ENCODE measurements at regions not wholly inside any gene's neighbourhood (a gene's known extent, or its start where the extent isn't known, plus 50 kb on each side); places are given as distances from the start of the nearest gene placed in this dataset.

DNA sequence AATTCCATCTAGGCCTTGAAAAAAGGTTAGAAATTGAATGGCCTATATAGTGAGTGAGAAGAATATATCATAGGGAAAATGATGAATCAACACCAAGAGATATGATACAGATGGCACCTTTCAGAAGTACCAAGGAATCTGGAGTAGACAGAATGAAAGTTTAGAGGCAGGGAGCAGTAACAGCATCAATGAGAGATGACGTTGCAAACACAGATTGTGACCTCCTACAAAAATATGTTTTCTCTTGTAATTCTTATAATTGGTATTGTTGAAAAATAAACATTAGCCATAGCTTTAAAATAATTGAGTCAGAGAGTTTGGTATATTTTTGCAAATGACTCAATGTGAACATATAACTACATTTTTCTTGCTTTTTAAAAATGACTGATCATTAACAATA, 1223.1 kb upstream of the GJE1 start:
- intact Hi-C loops (cut with micrococcal nuclease; ENCODE audit: unreplicated experiment) = no loop called here
- H3K27ac ChIP-seq (ENCODE audit: low read depth, low read length, poor library complexity, severe bottlenecking) = no peak overlapping the region
- H3K9me3 ChIP-seq (ENCODE audit: low read depth, low read length, poor library complexity, severe bottlenecking) = no peaks in the 10 kb centered on the region
- POLR2A ChIA-PET (ENCODE audit: low non-redundant PET) = no interaction called here
- H3K4me3 ChIP-seq (ENCODE audit: low read depth, low read length, poor library complexity, severe bottlenecking) = no peak overlapping the region
- DNase-seq (ENCODE audit: low spot score) = no peak
- TF ChIP-seq, protein P1, sequence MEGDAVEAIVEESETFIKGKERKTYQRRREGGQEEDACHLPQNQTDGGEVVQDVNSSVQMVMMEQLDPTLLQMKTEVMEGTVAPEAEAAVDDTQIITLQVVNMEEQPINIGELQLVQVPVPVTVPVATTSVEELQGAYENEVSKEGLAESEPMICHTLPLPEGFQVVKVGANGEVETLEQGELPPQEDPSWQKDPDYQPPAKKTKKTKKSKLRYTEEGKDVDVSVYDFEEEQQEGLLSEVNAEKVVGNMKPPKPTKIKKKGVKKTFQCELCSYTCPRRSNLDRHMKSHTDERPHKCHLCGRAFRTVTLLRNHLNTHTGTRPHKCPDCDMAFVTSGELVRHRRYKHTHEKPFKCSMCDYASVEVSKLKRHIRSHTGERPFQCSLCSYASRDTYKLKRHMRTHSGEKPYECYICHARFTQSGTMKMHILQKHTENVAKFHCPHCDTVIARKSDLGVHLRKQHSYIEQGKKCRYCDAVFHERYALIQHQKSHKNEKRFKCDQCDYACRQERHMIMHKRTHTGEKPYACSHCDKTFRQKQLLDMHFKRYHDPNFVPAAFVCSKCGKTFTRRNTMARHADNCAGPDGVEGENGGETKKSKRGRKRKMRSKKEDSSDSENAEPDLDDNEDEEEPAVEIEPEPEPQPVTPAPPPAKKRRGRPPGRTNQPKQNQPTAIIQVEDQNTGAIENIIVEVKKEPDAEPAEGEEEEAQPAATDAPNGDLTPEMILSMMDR (conservative IDR thresholded peaks at IDR 0.05; ENCODE audit: low read depth, low read length) = no peak
- TF ChIP-seq EZH2 (IDR thresholded peaks at IDR 0.05; ENCODE audit: borderline replicate concordance, low read depth, low read length, poor library complexity, severe bottlenecking) = no peak
- no peaks in the 10 kb centered on the region for H3K4me1 ChIP-seq (ENCODE audit: insufficient read depth, low read length, poor library complexity, severe bottlenecking)
- no peaks in the 10 kb centered on the region for H3K27me3 ChIP-seq (replicated peaks; ENCODE audit: insufficient read depth, low read depth, low read length, poor library complexity)
- CTCF ChIA-PET = no interaction called here
- no peaks in the 10 kb centered on the region for H3K36me3 ChIP-seq (ENCODE audit: insufficient read depth, low read length, poor library complexity, severe bottlenecking)
- no TSS peak for BruUV-seq (replicated peaks)

DNA sequence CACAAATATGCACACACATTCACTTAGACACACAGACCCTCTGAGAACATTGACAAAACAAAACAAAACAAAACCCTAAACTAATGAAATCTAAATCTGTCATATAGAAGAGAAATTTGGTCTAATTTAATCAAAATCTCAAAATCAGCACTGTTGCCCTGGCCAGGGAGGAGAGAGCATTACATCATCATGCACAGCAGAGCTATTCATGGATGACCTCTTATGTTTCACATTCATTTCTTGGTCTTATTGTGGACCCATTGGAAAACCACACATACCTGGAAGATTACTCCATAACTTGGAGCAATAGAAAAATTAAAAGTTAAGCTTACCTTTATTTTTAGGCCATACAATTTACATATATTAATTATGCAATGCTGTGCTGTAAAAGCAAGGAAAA, 1223.6 kb upstream of the GJE1 start:
- no peak overlapping the region for H3K4me3 ChIP-seq (ENCODE audit: low read depth, low read length, poor library complexity, severe bottlenecking)
- H3K9me3 ChIP-seq (ENCODE audit: low read depth, low read length, poor library complexity, severe bottlenecking) = no peaks in the 10 kb centered on the region
- POLR2A ChIA-PET (ENCODE audit: low non-redundant PET) = no interaction called here
- intact Hi-C loops (cut with micrococcal nuclease; ENCODE audit: unreplicated experiment) = no loop called here
- CTCF ChIA-PET = no interaction called here
- no peak overlapping the region for H3K27ac ChIP-seq (ENCODE audit: low read depth, low read length, poor library complexity, severe bottlenecking)
- H3K27me3 ChIP-seq (replicated peaks; ENCODE audit: insufficient read depth, low read depth, low read length, poor library complexity) = no peaks in the 10 kb centered on the region
- DNase-seq (ENCODE audit: low spot score) = no peak
- H3K4me1 ChIP-seq (ENCODE audit: insufficient read depth, low read length, poor library complexity, severe bottlenecking) = no peaks in the 10 kb centered on the region
- no TSS peak for BruUV-seq (replicated peaks)
- TF ChIP-seq, protein P1 (conservative IDR thresholded peaks at IDR 0.05; ENCODE audit: low read depth, low read length) = no peak
- TF ChIP-seq EZH2 (IDR thresholded peaks at IDR 0.05; ENCODE audit: borderline replicate concordance, low read depth, low read length, poor library complexity, severe bottlenecking) = no peak
- H3K36me3 ChIP-seq (ENCODE audit: insufficient read depth, low read length, poor library complexity, severe bottlenecking) = no peaks in the 10 kb centered on the region

DNA sequence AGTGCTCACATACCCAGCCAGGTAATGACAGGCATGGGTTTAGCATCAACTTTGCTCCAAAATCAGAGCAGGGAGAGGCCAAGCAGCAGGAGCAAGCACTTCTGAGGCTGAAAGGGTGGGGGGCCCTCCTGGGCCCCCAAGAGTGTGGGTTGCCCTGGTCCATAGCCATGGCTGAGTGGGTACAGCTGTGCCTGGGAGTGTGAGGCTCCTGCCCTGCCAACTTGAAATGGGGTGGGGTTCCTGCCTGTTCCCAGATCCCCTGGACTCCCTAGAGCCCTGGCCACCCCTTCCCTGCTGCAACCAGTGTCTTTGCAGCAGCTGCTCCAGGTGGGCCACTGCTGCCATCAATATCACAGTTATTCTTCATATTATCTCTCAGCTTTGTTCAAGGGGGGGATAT, 1224.2 kb upstream of the GJE1 start:
- intact Hi-C loops (cut with micrococcal nuclease; ENCODE audit: unreplicated experiment) = no loop called here
- no peaks in the 10 kb centered on the region for H3K4me1 ChIP-seq (ENCODE audit: insufficient read depth, low read length, poor library complexity, severe bottlenecking)
- TF ChIP-seq, protein P1 (conservative IDR thresholded peaks at IDR 0.05; ENCODE audit: low read depth, low read length) = no peak
- TF ChIP-seq EZH2 (IDR thresholded peaks at IDR 0.05; ENCODE audit: borderline replicate concordance, low read depth, low read length, poor library complexity, severe bottlenecking) = no peak
- no peak for DNase-seq (ENCODE audit: low spot score)
- H3K4me3 ChIP-seq (ENCODE audit: low read depth, low read length, poor library complexity, severe bottlenecking) = no peak overlapping the region
- BruUV-seq (replicated peaks) = no TSS peak
- H3K36me3 ChIP-seq (ENCODE audit: insufficient read depth, low read length, poor library complexity, severe bottlenecking) = no peaks in the 10 kb centered on the region
- no peak overlapping the region for H3K27ac ChIP-seq (ENCODE audit: low read depth, low read length, poor library complexity, severe bottlenecking)
- no peaks in the 10 kb centered on the region for H3K9me3 ChIP-seq (ENCODE audit: low read depth, low read length, poor library complexity, severe bottlenecking)
- POLR2A ChIA-PET (ENCODE audit: low non-redundant PET) = no interaction called here
- CTCF ChIA-PET = no interaction called here
- H3K27me3 ChIP-seq (replicated peaks; ENCODE audit: insufficient read depth, low read depth, low read length, poor library complexity) = no peaks in the 10 kb centered on the region

Measured in A673 (cell line).